ENCODE measurements at regions not wholly inside any gene's neighbourhood (a gene's known extent, or its start where the extent isn't known, plus 50 kb on each side); places are given as distances from the start of the nearest gene placed in this dataset.

GRCh38 chr7:130849604-130850003 is 115.6 kb upstream of the KLF14 start:
- dilution Hi-C loops (cut with MboI; ENCODE audit: extremely low pct_ligation_motif_present, low sequenced_read_pairs) = no loop called here

More at GRCh38 chr7:130849604-130850003, 115.6 kb upstream of the KLF14 start:
- FAIRE-seq = no peak
- no peaks in the 10 kb centered on the region for H3K36me3 ChIP-seq (ENCODE audit: control insufficient read depth in 2 of 2, extremely low read depth in 1 of 2, insufficient read depth in 2 of 2, low read length in 2 of 2)
- TF ChIP-seq FOS (IDR thresholded peaks at IDR 0.05; ENCODE audit: borderline replicate concordance, insufficient read depth, low read length) (no peak), JUN (IDR thresholded peaks at IDR 0.05; ENCODE audit: borderline replicate concordance, insufficient read depth, insufficient read length, low read depth) (no peak), POLR2A (IDR thresholded peaks at IDR 0.05; ENCODE audit: low read depth, low read length) (no peak), MAX (IDR thresholded peaks at IDR 0.05; ENCODE audit: insufficient read depth, insufficient read length) (no peak), MYC (IDR thresholded peaks at IDR 0.05; ENCODE audit: low read depth, low read length) (no peak), EZH2 (IDR thresholded peaks at IDR 0.05; ENCODE audit: borderline replicate concordance, low read depth, low read length, severe bottlenecking) (no peak), POLR2AphosphoS5 (IDR thresholded peaks at IDR 0.05; ENCODE audit: insufficient read depth, low read depth, low read length) (no peak), GATA2 (IDR thresholded peaks at IDR 0.05; ENCODE audit: insufficient read depth, insufficient read length, low read depth, low read length) (no peak)
- TF ChIP-seq, protein P1, sequence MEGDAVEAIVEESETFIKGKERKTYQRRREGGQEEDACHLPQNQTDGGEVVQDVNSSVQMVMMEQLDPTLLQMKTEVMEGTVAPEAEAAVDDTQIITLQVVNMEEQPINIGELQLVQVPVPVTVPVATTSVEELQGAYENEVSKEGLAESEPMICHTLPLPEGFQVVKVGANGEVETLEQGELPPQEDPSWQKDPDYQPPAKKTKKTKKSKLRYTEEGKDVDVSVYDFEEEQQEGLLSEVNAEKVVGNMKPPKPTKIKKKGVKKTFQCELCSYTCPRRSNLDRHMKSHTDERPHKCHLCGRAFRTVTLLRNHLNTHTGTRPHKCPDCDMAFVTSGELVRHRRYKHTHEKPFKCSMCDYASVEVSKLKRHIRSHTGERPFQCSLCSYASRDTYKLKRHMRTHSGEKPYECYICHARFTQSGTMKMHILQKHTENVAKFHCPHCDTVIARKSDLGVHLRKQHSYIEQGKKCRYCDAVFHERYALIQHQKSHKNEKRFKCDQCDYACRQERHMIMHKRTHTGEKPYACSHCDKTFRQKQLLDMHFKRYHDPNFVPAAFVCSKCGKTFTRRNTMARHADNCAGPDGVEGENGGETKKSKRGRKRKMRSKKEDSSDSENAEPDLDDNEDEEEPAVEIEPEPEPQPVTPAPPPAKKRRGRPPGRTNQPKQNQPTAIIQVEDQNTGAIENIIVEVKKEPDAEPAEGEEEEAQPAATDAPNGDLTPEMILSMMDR (IDR thresholded peaks at IDR 0.05; ENCODE audit: extremely low read depth in 1 of 2, insufficient read depth in 1 of 2, low read depth in 1 of 2, low read length in 2 of 2) = no peak
- no TSS peak for BruUV-seq (replicated peaks)
- intact Hi-C loops (cut with micrococcal nuclease) = no loop called here
- CTCF ChIA-PET = interaction anchor here (1.3 kb wide), 1 partner anchor 18 kb away, joined by 5 read pairs; no protein-coding TSS in a partner anchor
- H3K9ac ChIP-seq (replicated peaks; ENCODE audit: extremely low read depth, insufficient read depth, low read length) = no peak overlapping the region
- no peaks in the 10 kb centered on the region for H4K20me1 ChIP-seq (replicated peaks; ENCODE audit: control insufficient read depth, extremely low read depth, insufficient read depth, low read length)
- POLR2A ChIA-PET = no interaction called here
- H3K79me2 ChIP-seq (ENCODE audit: control insufficient read depth, insufficient read depth, low read length) = no peaks in the 10 kb centered on the region
- no peak overlapping the region for H2AFZ ChIP-seq (ENCODE audit: low read depth, low read length)
- H3K9me1 ChIP-seq (replicated peaks; ENCODE audit: control insufficient read depth, extremely low read depth, insufficient read depth, low read length) = no peaks in the 10 kb centered on the region
- no peak overlapping the region for H3K27ac ChIP-seq (ENCODE audit: insufficient read depth, low read depth, low read length)
- H3K27me3 ChIP-seq (ENCODE audit: control insufficient read depth in 2 of 2, insufficient read depth in 2 of 2, low read length in 2 of 2) = no peaks in the 10 kb centered on the region
- no peaks in the 10 kb centered on the region for H3K9me3 ChIP-seq (replicated peaks; ENCODE audit: control insufficient read depth, insufficient read depth, low read length)
- H3K4me1 ChIP-seq (ENCODE audit: control insufficient read depth, extremely low read depth, insufficient read depth, low read length) = peaks cover 10% of the 10 kb centered on the region
- no peak for DNase-seq (ENCODE audit: low read depth, low spot score)
- no peak overlapping the region for H3K4me2 ChIP-seq (ENCODE audit: insufficient read depth, low read length)
- no peak overlapping the region for H3K4me3 ChIP-seq (replicated peaks in 1 of 3; ENCODE audit: insufficient read depth in 1 of 3, low read depth in 1 of 3, low read length in 3 of 3)
